HG03469 (cell line): ENCODE measurements at regions not wholly inside any gene's neighbourhood (a gene's known extent, or its start where the extent isn't known, plus 50 kb on each side); places are given as distances from the start of the nearest gene placed in this dataset.
"Not testable (repeated sequence)": the region's sequence is repeated elsewhere in the genome, so short reads cannot be mapped to it uniquely, and the experiment has no call there.

Source experiments
- ATAC-seq: cut with Tn5 transposase; IDR thresholded peaks from one replicate; pipeline ENCODE4 v1.9.1; 2021; ENCODE audit warnings: mild to moderate bottlenecking, moderate library complexity, moderate number of reproducible peaks; ENCODE audit not compliant: unreplicated experiment

- no peak for ATAC-seq
These were observed 770.8 kb upstream of the MBL2 start for GRCh38 chr10:53543410-53543809.

- no peak for ATAC-seq
These were observed 764.9 kb upstream of the MBL2 start for GRCh38 chr10:53537508-53537907.

- ATAC-seq, result no peak
These were observed 763.7 kb upstream of the MBL2 start for GRCh38 chr10:53536322-53536721.

GRCh38 chr10:53534428-53534827 lies 761.8 kb upstream of the MBL2 start:
- no peak for ATAC-seq

- no peak for ATAC-seq
These were observed 756.4 kb upstream of the MBL2 start for GRCh38 chr10:53528974-53529373.

GRCh38 chr10:53521046-53521445 lies 748.5 kb upstream of the MBL2 start:
- ATAC-seq, result no peak

GRCh38 chr10:53508197-53508596 lies 735.6 kb upstream of the MBL2 start:
- no peak for ATAC-seq

GRCh38 chr10:53504492-53504891 lies 731.9 kb upstream of the MBL2 start:
- not testable (repeated sequence) for ATAC-seq

GRCh38 chr10:53491774-53492173 lies 719.2 kb upstream of the MBL2 start:
- no peak for ATAC-seq

- ATAC-seq, result no peak
These were observed 718.0 kb upstream of the MBL2 start for GRCh38 chr10:53490553-53490952.

- ATAC-seq, result no peak
These were observed 717.0 kb upstream of the MBL2 start for GRCh38 chr10:53489335-53490182.

GRCh38 chr10:53487019-53487983 lies 714.7 kb upstream of the MBL2 start:
- no peak for ATAC-seq

GRCh38 chr10:53485422-53485821 lies 712.8 kb upstream of the MBL2 start:
- ATAC-seq, result not testable (repeated sequence)

GRCh38 chr10:53479365-53479764 lies 706.8 kb upstream of the MBL2 start:
- ATAC-seq, result no peak

- ATAC-seq, result no peak
These were observed 704.7 kb upstream of the MBL2 start for GRCh38 chr10:53477313-53477675.

GRCh38 chr10:53476650-53477312 lies 704.2 kb upstream of the MBL2 start:
- no peak for ATAC-seq

GRCh38 chr10:53469383-53469782 lies 696.8 kb upstream of the MBL2 start:
- no peak for ATAC-seq

- no peak for ATAC-seq
These were observed 691.0 kb upstream of the MBL2 start for GRCh38 chr10:53463539-53463938.

GRCh38 chr10:53458007-53458406 lies 685.4 kb upstream of the MBL2 start:
- ATAC-seq, result no peak

- no peak for ATAC-seq
These were observed 680.6 kb upstream of the MBL2 start for GRCh38 chr10:53453196-53453595.

- no peak for ATAC-seq
These were observed 675.0 kb upstream of the MBL2 start for GRCh38 chr10:53447576-53447975.
